GM23338 (cell line): ENCODE measurements at regions not wholly inside any gene's neighbourhood (a gene's known extent, or its start where the extent isn't known, plus 50 kb on each side); places are given as distances from the start of the nearest gene placed in this dataset.

Experiments used
- CTCF ChIP-seq, 2 experiments: fragments of 200-600 bp in 1 of 2; sonication (generic) in 1 of 2; conservative IDR thresholded peaks; 2 replicates each; pipeline versions ENCODE4 v1.5.1 to v1.6.1; 2016 to 2017; ENCODE audit warnings: antibody characterized with exemption in 2 of 2, low read depth in 2 of 2, mild to moderate bottlenecking in 2 of 2, moderate library complexity in 1 of 2
- EZH2 ChIP-seq: fragments of 200-600 bp; sonication (generic); IDR thresholded peaks from one replicate; pipeline ENCODE4 v1.8.0; 2017; ENCODE audit warnings: antibody characterized with exemption, mild to moderate bottlenecking, low read depth; ENCODE audit not compliant: unreplicated experiment

GRCh38 chr13:69199664-69200063, 908.0 kb upstream of the ATXN8OS start:
- TF ChIP-seq EZH2 (no peak), CTCF (conservative IDR thresholded peaks at IDR 0.05; ENCODE audit: low read depth in 2 of 2) (no peak)
